ENCODE measurements at regions not wholly inside any gene's neighbourhood (a gene's known extent, or its start where the extent isn't known, plus 50 kb on each side); places are given as distances from the start of the nearest gene placed in this dataset.

GRCh38 chr1:69315823-69316222 is 251.9 kb upstream of the LRRC7 start:
- no peak for TF ChIP-seq CTCF (IDR thresholded peaks at IDR 0.05; ENCODE audit: insufficient read depth, low read length)
- H3K4me3 ChIP-seq (ENCODE audit: low read depth, low read length), result no peak overlapping the region
- no peak for DNase-seq (ENCODE audit: low read depth)

GRCh38 chr1:69319287-69319686 is 248.4 kb upstream of the LRRC7 start:
- TF ChIP-seq CTCF (IDR thresholded peaks at IDR 0.05; ENCODE audit: insufficient read depth, low read length), result no peak
- DNase-seq (ENCODE audit: low read depth), result no peak
- no peak overlapping the region for H3K4me3 ChIP-seq (ENCODE audit: low read depth, low read length)

GRCh38 chr1:69320757-69321211 is 246.9 kb upstream of the LRRC7 start:
- TF ChIP-seq CTCF (IDR thresholded peaks at IDR 0.05; ENCODE audit: insufficient read depth, low read length), result no peak
- no peak for DNase-seq (ENCODE audit: low read depth)
- no peak overlapping the region for H3K4me3 ChIP-seq (ENCODE audit: low read depth, low read length)

GRCh38 chr1:69321311-69321710 is 246.4 kb upstream of the LRRC7 start:
- TF ChIP-seq CTCF (IDR thresholded peaks at IDR 0.05; ENCODE audit: insufficient read depth, low read length), result no peak
- H3K4me3 ChIP-seq (ENCODE audit: low read depth, low read length), result no peak overlapping the region
- DNase-seq (ENCODE audit: low read depth), result no peak

GRCh38 chr1:69328186-69328585 is 239.5 kb upstream of the LRRC7 start:
- no peak overlapping the region for H3K4me3 ChIP-seq (ENCODE audit: low read depth, low read length)
- no peak for DNase-seq (ENCODE audit: low read depth)
- TF ChIP-seq CTCF (IDR thresholded peaks at IDR 0.05; ENCODE audit: insufficient read depth, low read length), result no peak

GRCh38 chr1:69363236-69363635 is 204.5 kb upstream of the LRRC7 start:
- no peak for TF ChIP-seq CTCF (IDR thresholded peaks at IDR 0.05; ENCODE audit: insufficient read depth, low read length)
- no peak overlapping the region for H3K4me3 ChIP-seq (ENCODE audit: low read depth, low read length)
- DNase-seq (ENCODE audit: low read depth), result no peak

GRCh38 chr1:69373520-69373919 is 194.2 kb upstream of the LRRC7 start:
- no peak for DNase-seq (ENCODE audit: low read depth)
- no peak for TF ChIP-seq CTCF (IDR thresholded peaks at IDR 0.05; ENCODE audit: insufficient read depth, low read length)
- no peak overlapping the region for H3K4me3 ChIP-seq (ENCODE audit: low read depth, low read length)
